Stomach (tissue), 4 donors: ENCODE measurements at regions not wholly inside any gene's neighbourhood (a gene's known extent, or its start where the extent isn't known, plus 50 kb on each side); places are given as distances from the start of the nearest gene placed in this dataset.

ENCODE experiments used
- POLR2A ChIP-seq, 4 donors: fragments of 450-650 bp; IDR thresholded peaks; one replicate each; pipeline ENCODE4 v1.6.1; 2016; ENCODE audit warnings: antibody characterized with exemption in 4 of 4, control low read depth in 2 of 4, mild to moderate bottlenecking in 1 of 4, moderate library complexity in 1 of 4
- TF ChIP-seq, protein P1 (sequence below), 7 experiments: fragments of 450-650 bp in 4 of 7; fragments of 200-600 bp in 3 of 7; sonication (generic) in 3 of 7; IDR thresholded peaks; one replicate each; pipeline ENCODE4 v1.5.1; 2016 to 2019; ENCODE audit warnings: antibody characterized with exemption in 7 of 7, control low read depth in 2 of 7, mild to moderate bottlenecking in 1 of 7

DNA sequence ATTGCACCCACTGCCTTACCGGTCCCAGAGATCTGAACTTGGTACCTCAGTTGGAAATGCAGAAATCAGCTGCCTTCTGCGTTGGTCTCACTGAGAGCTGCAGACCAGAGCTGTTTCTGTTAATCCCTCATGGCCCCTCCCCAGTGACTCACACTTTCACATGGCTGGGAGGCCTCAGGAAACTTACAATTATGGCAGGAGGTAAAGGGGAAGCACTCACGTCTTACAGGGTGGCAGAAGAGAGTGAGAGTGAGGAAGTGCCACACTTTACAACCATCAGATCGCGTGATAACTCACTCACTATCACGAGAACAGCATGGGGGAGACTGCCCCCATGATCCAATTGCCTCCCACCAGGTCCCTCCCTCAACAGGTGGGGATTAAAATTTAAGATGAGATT, 648.5 kb downstream of the MTRR start:
- no peak for TF ChIP-seq POLR2A (IDR thresholded peaks at IDR 0.05)
- TF ChIP-seq, protein P1, sequence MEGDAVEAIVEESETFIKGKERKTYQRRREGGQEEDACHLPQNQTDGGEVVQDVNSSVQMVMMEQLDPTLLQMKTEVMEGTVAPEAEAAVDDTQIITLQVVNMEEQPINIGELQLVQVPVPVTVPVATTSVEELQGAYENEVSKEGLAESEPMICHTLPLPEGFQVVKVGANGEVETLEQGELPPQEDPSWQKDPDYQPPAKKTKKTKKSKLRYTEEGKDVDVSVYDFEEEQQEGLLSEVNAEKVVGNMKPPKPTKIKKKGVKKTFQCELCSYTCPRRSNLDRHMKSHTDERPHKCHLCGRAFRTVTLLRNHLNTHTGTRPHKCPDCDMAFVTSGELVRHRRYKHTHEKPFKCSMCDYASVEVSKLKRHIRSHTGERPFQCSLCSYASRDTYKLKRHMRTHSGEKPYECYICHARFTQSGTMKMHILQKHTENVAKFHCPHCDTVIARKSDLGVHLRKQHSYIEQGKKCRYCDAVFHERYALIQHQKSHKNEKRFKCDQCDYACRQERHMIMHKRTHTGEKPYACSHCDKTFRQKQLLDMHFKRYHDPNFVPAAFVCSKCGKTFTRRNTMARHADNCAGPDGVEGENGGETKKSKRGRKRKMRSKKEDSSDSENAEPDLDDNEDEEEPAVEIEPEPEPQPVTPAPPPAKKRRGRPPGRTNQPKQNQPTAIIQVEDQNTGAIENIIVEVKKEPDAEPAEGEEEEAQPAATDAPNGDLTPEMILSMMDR (IDR thresholded peaks at IDR 0.05), result no peak
